ENCODE measurements at regions not wholly inside any gene's neighbourhood (a gene's known extent, or its start where the extent isn't known, plus 50 kb on each side); places are given as distances from the start of the nearest gene placed in this dataset.

DNA sequence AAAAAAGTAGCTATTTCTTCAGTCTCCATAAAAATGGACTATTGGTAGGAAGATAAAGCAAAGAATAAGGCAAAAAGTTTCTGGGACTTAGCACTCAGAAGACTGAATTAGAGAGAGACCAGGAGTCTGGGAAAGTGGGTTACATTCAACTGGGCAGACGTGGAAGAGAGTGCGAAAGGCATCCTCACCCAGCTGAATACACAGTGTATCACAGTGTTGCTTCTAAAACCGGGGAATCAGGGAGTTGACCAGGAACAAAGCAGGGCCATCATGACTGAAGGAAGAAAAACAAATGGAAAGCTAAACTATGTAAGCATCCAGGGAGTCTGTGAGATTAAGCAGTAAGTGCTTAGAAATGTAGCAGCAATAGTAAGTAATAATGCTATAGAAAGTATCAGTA is 452.9 kb upstream of the MAN1A1 start:
- H4K20me1 ChIP-seq (ENCODE audit: insufficient read depth, low read length): no peaks in the 10 kb centered on the region
- no peaks in the 10 kb centered on the region for H3K4me1 ChIP-seq (ENCODE audit: control insufficient read depth, insufficient read depth, low read length)
- no peak overlapping the region for H4K91ac ChIP-seq (ENCODE audit: insufficient read depth, low read depth, low read length)
- intact Hi-C loops (cut with micrococcal nuclease) (no loop called here), dilution Hi-C loops (cut with HindIII; ENCODE audit: low sequenced_read_pairs, unreplicated experiment) (no loop called here), in situ Hi-C loops (cut with MboI; ENCODE audit: low sequenced_read_pairs) (no loop called here)
- no peaks in the 10 kb centered on the region for H3K9me3 ChIP-seq (ENCODE audit: control insufficient read depth, insufficient read depth, low read length)
- ChIA-PET POLR2A (ENCODE audit: unreplicated experiment) (no interaction called here), CTCF (no interaction called here)
- no TSS peak for BruUV-seq (replicated peaks)
- H3K4me2 ChIP-seq (ENCODE audit: low read depth, low read length): no peak overlapping the region
- no peak overlapping the region for H4K8ac ChIP-seq (ENCODE audit: low read depth in 2 of 2, low read length in 2 of 2)
- no peak overlapping the region for H3K27ac ChIP-seq (ENCODE audit: insufficient read depth, low read length)
- H3K9me1 ChIP-seq (ENCODE audit: insufficient read depth, low read length): no peaks in the 10 kb centered on the region
- H2BK20ac ChIP-seq (ENCODE audit: low read depth, low read length): no peak overlapping the region
- no peak for DNase-seq
- no peak overlapping the region for H2AK9ac ChIP-seq (replicated peaks; ENCODE audit: low read depth, low read length, poor library complexity)
- no peak for ATAC-seq (ENCODE audit: low read depth)
- no peak overlapping the region for H2AK5ac ChIP-seq (ENCODE audit: low read depth, low read length)
- H3K23ac ChIP-seq (ENCODE audit: low read depth, low read length): no peak overlapping the region
- no peak overlapping the region for H4K5ac ChIP-seq (ENCODE audit: low read depth, low read length)
- no peak overlapping the region for H3K14ac ChIP-seq (replicated peaks; ENCODE audit: low read depth, low read length)
- H3K4ac ChIP-seq (ENCODE audit: low read depth, low read length): no peak overlapping the region
- no peaks in the 10 kb centered on the region for H3K27me3 ChIP-seq (ENCODE audit: control insufficient read depth, insufficient read depth, low read length)
- no peak for TF ChIP-seq MAFK (IDR thresholded peaks at IDR 0.05; ENCODE audit: low read depth, low read length)
- no peak for TF ChIP-seq MXI1 (IDR thresholded peaks at IDR 0.05; ENCODE audit: borderline replicate concordance, low read depth, low read length)
- no peak for TF ChIP-seq FOS (IDR thresholded peaks at IDR 0.05; ENCODE audit: low read depth, low read length)
- TF ChIP-seq CEBPB (IDR thresholded peaks at IDR 0.05; ENCODE audit: low read depth, low read length): no peak
- no peak for TF ChIP-seq MAZ (IDR thresholded peaks at IDR 0.05; ENCODE audit: borderline replicate concordance, low read depth, low read length)
- TF ChIP-seq RFX5 (IDR thresholded peaks at IDR 0.05; ENCODE audit: low read depth, low read length): no peak
- no peak for TF ChIP-seq SMC3 (IDR thresholded peaks at IDR 0.05; ENCODE audit: low read depth, low read length)
- no peak for TF ChIP-seq RCOR1 (IDR thresholded peaks at IDR 0.05; ENCODE audit: insufficient replicate concordance, low read length)
- TF ChIP-seq, protein P1, sequence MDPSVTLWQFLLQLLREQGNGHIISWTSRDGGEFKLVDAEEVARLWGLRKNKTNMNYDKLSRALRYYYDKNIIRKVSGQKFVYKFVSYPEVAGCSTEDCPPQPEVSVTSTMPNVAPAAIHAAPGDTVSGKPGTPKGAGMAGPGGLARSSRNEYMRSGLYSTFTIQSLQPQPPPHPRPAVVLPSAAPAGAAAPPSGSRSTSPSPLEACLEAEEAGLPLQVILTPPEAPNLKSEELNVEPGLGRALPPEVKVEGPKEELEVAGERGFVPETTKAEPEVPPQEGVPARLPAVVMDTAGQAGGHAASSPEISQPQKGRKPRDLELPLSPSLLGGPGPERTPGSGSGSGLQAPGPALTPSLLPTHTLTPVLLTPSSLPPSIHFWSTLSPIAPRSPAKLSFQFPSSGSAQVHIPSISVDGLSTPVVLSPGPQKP (IDR thresholded peaks at IDR 0.05; ENCODE audit: borderline replicate concordance, low read depth, low read length): no peak
- TF ChIP-seq, protein P2, sequence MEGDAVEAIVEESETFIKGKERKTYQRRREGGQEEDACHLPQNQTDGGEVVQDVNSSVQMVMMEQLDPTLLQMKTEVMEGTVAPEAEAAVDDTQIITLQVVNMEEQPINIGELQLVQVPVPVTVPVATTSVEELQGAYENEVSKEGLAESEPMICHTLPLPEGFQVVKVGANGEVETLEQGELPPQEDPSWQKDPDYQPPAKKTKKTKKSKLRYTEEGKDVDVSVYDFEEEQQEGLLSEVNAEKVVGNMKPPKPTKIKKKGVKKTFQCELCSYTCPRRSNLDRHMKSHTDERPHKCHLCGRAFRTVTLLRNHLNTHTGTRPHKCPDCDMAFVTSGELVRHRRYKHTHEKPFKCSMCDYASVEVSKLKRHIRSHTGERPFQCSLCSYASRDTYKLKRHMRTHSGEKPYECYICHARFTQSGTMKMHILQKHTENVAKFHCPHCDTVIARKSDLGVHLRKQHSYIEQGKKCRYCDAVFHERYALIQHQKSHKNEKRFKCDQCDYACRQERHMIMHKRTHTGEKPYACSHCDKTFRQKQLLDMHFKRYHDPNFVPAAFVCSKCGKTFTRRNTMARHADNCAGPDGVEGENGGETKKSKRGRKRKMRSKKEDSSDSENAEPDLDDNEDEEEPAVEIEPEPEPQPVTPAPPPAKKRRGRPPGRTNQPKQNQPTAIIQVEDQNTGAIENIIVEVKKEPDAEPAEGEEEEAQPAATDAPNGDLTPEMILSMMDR (conservative IDR thresholded peaks at IDR 0.05; ENCODE audit: low read depth, low read length): no peak
- no peak for TF ChIP-seq BHLHE40 (IDR thresholded peaks at IDR 0.05; ENCODE audit: low read depth, low read length)
- TF ChIP-seq POLR2A (IDR thresholded peaks at IDR 0.05; ENCODE audit: low read depth, low read length): no peak
- TF ChIP-seq, protein P3, sequence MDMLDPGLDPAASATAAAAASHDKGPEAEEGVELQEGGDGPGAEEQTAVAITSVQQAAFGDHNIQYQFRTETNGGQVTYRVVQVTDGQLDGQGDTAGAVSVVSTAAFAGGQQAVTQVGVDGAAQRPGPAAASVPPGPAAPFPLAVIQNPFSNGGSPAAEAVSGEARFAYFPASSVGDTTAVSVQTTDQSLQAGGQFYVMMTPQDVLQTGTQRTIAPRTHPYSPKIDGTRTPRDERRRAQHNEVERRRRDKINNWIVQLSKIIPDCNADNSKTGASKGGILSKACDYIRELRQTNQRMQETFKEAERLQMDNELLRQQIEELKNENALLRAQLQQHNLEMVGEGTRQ (IDR thresholded peaks at IDR 0.05; ENCODE audit: low read depth, low read length): no peak
- no peak for TF ChIP-seq CHD1 (IDR thresholded peaks at IDR 0.05; ENCODE audit: low read depth, low read length)
- no peak for TF ChIP-seq NFE2L2 (IDR thresholded peaks at IDR 0.05; ENCODE audit: low read depth, low read length)
- TF ChIP-seq RAD21 (IDR thresholded peaks at IDR 0.05; ENCODE audit: low read length): no peak
- no peak overlapping the region for H2AFZ ChIP-seq (replicated peaks; ENCODE audit: low read length, poor library complexity)
- no peak overlapping the region for H2BK120ac ChIP-seq (ENCODE audit: low read depth, low read length)
- H3K4me3 ChIP-seq (ENCODE audit: insufficient read depth, low read depth, low read length): no peak overlapping the region
- no peak overlapping the region for H2BK5ac ChIP-seq (ENCODE audit: low read depth, low read length, poor library complexity, severe bottlenecking)
- H3K56ac ChIP-seq (ENCODE audit: extremely low read depth, insufficient read depth, low read length): no peak overlapping the region
- H3K36me3 ChIP-seq (ENCODE audit: control insufficient read depth, insufficient read depth, low read length): no peaks in the 10 kb centered on the region
- H3K9ac ChIP-seq (ENCODE audit: low read depth, low read length): no peak overlapping the region
- no peak overlapping the region for H2BK15ac ChIP-seq (ENCODE audit: low read depth, low read length)
- no CpG with 5 or more reads among the region's 3 CpGs for WGBS, 2 experiments (ENCODE audit: extremely low coverage in 2 of 2, insufficient read length in 1 of 2)
- no peak overlapping the region for H3K18ac ChIP-seq (ENCODE audit: low read depth, low read length)
- H3K79me1 ChIP-seq (ENCODE audit: low read depth in 1 of 2, low read length in 2 of 2): no peaks in the 10 kb centered on the region

Data from IMR-90 (cell line).